ENCODE measurements at regions not wholly inside any gene's neighbourhood (a gene's known extent, or its start where the extent isn't known, plus 50 kb on each side); places are given as distances from the start of the nearest gene placed in this dataset.
"Not testable (repeated sequence)": the region's sequence is repeated elsewhere in the genome, so short reads cannot be mapped to it uniquely, and the experiment has no call there.

DNA sequence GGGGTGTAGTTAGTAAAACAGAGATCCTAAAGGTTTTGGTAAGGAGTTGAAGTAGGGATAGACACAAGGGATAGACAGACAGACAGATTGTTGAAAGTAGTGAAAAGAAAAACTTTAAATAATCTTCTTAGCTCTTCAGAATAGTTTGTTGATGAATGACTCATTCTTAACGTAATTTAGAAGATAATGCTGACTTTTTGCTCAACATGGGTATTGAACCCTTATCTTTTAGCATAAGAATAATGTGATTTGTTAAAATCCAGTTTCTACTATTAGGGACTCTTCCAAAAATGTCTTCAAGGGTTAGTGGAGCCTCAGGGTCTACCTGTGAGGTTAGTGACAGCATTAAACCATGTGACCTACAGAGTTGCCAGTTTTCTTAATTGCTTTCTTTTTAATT is 411.2 kb downstream of the ETV1 start:
- DNase-seq (ENCODE audit: low read depth): no peak

GRCh38 chr7:13581097-13581496 is 408.4 kb downstream of the ETV1 start:
- no peak for DNase-seq (ENCODE audit: low read depth)

DNA sequence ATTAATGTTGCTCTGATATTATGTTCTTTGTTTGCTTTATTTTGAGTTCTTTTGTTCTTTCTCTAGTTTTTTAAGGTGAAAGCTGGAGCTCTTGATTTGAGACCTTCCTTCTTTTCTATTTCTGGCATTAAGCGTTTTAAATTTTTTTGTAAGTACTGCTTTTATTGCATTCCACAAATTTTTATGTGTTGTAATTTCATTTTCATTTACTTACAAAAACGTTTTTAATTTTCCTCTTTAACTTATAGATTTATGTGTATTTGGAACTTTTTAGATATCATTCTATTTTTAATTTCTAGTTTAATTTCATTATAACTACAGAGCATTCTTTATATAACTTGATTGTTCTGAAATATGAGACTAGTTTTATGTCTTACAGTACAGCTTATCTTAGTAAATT is 395.6 kb downstream of the ETV1 start:
- no peak for DNase-seq (ENCODE audit: low read depth)

GRCh38 chr7:13602036-13602435 is 387.4 kb downstream of the ETV1 start:
- DNase-seq (ENCODE audit: low read depth): no peak

- no peak for DNase-seq (ENCODE audit: low read depth)
Measured at GRCh38 chr7:13603016-13603415, 386.4 kb downstream of the ETV1 start.

GRCh38 chr7:13603661-13604060 is 385.8 kb downstream of the ETV1 start:
- DNase-seq (ENCODE audit: low read depth): peak; percentile 19

DNA sequence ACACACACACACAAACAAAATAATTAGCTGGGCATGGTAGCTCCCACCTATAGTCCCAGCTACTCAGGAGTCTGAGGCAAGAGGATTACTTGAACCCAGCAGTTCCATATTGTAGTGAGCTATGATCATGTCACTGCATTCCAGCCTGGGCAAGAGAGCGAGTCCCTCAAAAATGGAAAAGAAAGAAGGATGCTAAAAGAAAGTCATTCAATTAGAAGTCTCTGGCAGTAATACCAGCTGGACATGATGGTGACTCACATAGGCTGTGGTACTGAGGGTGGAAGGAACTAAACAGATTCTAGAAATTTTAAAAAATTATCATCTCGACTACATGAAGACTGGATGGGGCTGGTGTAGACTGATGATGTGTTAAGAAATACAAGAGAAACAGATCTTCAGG is 385.3 kb downstream of the ETV1 start:
- DNase-seq (ENCODE audit: low read depth): no peak

DNA sequence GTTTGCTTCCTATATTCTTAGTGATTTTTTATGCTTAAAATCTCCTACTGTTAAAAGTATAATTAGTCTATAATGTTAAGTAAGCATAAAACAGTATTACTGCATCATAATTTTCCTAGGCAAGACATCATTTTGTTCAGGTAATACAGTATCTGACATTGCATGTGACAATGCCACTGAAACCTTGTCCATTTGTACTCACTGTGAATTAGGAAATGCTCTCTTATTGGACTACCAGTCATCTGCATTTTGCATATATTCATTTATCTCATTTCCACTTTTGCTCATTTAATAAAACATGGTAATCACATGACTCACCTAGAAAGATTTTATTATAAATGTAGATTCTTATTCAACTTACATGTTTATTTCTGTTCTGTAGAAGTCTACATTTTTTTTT is 379.1 kb downstream of the ETV1 start:
- DNase-seq (ENCODE audit: low read depth): no peak

- no peak for DNase-seq (ENCODE audit: low read depth)
Measured at GRCh38 chr7:13615679-13616078, 373.8 kb downstream of the ETV1 start.

DNA sequence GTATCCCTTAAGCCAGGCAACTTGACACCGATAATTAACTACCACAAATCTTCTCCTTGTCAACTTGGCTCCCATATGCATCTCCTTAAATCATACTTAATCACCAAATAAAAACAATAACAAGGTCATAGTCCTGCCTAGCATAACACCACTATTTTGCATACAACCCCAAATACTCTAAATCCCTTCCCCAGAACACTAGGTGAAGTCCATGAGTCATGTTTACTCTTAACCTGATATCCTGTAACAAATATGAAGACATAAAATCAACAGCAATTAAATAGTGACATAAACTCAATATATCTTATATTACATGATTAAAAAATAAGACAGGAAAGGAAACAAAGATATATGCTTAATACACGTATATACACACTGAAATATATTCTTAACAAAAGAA is 362.0 kb downstream of the ETV1 start:
- no peak for DNase-seq (ENCODE audit: low read depth)

DNA sequence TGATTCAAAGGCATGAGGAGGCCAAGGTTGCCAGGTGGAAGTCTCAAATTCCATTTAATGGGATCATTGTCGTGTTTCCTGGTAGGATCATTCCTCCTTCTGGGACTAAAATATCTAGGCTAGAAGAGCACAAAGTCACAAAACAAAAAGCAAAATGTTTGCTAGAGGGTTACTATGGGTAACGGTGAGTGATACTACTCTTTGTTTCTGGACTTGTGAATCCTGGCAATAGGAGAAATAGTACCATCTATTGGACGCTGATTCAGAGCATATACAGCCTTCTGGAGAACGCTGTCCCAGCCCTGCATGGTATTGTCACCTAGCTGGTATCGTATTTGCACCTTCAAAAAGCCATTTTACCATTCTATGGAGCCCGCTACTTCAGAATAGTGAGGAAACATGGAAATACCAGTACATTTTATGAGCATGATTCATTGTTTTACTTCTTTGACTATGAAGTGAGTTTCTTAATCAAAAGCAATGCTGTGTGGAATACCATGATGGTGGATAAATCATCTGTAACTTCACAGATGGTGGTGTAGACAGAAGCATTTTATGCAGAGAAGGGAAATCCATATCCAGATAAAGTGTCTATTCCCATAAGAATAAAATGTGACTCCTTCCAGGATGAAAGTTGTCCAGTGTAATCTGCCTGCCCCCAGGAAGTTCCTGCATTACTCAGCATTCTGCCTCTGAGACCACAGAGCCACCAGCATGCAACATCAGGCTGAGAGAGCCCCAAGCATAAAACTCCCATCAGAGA is 361.0 kb downstream of the ETV1 start:
- peak; percentile 11 for DNase-seq (ENCODE audit: low read depth)

DNA sequence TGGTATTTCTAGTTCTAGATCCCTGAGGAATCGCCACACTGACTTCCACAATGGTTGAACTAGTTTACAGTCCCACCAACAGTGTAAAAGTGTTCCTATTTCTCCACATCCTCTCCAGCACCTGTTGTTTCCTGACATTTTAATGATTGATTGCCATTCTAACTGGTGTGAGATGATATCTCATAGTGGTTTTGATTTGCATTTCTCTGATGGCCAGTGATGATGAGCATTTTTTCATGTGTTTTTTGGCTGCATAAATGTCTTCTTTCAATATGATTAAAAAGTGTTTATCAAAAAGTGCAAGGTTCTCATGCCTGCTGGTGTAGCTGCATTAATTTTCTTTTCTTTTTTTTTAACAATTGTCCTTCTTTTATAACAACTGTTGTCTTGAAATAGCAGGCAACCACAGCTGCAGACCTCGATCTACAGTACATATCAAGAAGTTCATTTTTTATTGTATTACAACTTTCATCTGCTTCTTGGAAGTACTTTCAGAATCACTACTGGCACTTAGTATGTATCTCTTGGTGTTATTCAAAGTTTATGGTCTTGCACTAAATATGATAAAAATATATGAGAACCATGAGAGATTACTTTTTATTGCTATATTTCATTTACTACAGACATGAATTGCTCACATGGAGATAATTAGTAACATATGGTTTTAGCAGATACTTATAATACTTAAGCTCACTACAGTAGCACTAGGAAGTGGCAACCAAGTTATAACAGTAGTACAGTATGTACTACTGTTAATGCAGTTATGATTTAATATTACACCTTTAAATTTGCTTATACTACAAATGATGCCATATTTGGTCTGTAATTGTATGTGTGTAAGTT is 358.0 kb downstream of the ETV1 start:
- not testable (repeated sequence) for DNase-seq (ENCODE audit: low read depth)

DNA sequence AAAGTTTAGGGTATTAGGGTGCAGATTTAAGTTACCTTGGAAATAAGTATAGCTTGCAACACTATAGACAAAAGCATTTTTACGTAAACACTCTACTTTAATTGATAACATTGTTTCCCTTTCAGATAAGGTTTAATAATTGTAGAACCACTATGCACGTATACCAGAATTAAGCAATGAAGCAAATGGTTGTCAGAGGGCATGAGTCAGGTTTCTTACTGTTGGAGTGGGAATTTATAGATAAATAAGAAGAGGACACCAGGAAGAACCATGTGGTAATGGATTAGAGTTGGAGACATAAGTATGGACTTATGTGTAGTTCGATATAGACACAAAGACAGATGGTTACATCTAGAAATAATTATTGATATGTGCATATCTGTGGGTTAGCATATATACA is 355.6 kb downstream of the ETV1 start:
- peak; percentile 3 for DNase-seq (ENCODE audit: low read depth)

GRCh38 chr7:13639396-13639795 is 350.1 kb downstream of the ETV1 start:
- no peak for DNase-seq (ENCODE audit: low read depth)

DNA sequence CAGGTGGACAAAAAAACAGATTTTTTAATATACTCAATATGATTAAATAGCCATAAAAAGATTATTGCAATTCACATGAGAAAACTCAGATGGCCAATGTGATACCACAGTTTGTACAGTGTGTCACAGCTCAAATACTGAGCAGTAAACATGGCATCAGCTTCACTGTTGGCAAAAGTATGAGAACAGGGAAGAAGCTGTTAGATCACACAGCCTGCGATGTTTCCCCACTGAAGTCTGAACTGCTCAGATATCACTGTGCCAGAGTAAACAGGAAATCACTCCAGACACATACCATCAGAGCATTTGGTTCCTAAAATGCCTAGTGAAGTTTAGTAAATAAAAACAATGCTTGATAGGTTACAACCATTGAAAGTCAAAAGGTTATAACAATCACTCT is 347.8 kb downstream of the ETV1 start:
- peak; percentile 13 for DNase-seq (ENCODE audit: low read depth)

GRCh38 chr7:13651167-13651566 is 338.3 kb downstream of the ETV1 start:
- no peak for DNase-seq (ENCODE audit: low read depth)

GRCh38 chr7:13656330-13656729 is 333.1 kb downstream of the ETV1 start:
- DNase-seq (ENCODE audit: low read depth): no peak

DNA sequence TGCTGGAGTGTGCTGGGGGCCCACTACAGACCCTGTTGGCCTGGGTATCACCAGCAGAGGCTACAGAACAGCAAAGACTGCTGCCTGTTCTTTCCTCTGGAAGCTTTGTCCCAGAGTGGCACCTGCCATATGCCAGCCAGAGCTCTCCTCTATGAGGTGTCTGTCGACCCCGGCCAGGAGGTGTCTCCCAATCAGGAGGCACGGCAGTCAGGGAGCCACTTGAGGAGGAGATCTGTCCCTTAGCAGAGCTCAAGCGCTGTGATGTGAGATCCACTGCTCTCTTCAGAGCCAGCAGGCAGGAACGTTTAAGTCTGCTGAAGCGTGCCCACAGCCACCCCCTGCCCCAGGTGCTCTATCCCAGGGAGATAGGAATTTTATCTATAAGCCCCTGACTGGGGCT is 316.2 kb downstream of the ETV1 start:
- DNase-seq (ENCODE audit: low read depth): no peak

GRCh38 chr7:13682626-13683025 is 306.8 kb downstream of the ETV1 start:
- DNase-seq (ENCODE audit: low read depth): no peak

GRCh38 chr7:13687500-13687899 is 302.0 kb downstream of the ETV1 start:
- no peak for DNase-seq (ENCODE audit: low read depth)

DNA sequence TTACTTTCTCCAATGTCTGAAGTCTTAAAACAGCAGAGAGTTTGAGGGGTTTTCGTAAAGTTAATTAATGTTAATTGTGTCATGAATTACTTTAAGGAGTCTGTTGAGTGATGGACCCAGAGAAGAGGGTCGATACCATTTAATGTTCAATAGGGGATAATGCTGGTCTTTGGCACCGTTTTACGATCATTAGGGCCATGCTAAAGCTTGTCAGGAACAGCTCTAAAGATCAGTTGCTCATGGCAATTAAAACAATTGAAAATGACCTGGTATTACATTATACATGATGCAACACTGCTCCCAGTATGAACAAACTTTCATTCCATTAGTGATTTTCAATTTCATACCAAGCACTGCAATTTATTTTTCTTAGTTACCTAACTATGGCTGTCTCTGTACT is 296.9 kb downstream of the ETV1 start:
- no peak for DNase-seq (ENCODE audit: low read depth)

GRCh38 chr7:13702251-13702650 is 287.2 kb downstream of the ETV1 start:
- peak; percentile 15 for DNase-seq (ENCODE audit: low read depth)

- no peak for DNase-seq (ENCODE audit: low read depth)
Measured at GRCh38 chr7:13708670-13709069, 280.8 kb downstream of the ETV1 start.

DNA sequence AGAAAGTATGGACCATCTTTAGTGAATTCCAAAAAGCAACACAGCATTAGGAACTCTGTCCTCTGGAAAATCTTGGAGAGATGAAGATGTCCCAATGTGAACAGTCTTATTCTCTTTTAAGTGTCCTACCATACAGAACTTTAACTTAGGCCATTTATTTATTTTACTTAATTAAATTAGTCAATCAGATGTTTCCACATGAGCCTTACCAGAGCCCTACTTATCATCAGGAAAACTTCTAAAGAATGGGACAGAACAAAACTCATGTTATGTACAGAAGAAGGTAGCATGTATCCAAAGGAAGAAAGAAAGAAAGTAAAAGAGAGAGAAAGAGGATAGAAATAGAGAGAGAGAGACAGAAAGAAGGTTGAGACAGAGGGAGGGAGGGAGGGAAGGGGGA is 276.4 kb downstream of the ETV1 start:
- DNase-seq (ENCODE audit: low read depth): no peak

Data from non-pigmented ciliary epithelial cell (primary cell).